ENCODE measurements at regions not wholly inside any gene's neighbourhood (a gene's known extent, or its start where the extent isn't known, plus 50 kb on each side); places are given as distances from the start of the nearest gene placed in this dataset.
"Not testable (repeated sequence)": the region's sequence is repeated elsewhere in the genome, so short reads cannot be mapped to it uniquely, and the experiment has no call there.

GRCh38 chr7:65317372-65317771, 56.3 kb upstream of the ZNF92 start:
- DNase-seq: no peak

- DNase-seq: no peak
These were observed 62.9 kb upstream of the ZNF92 start for GRCh38 chr7:65310761-65311160.

GRCh38 chr7:65308300-65308678, 65.4 kb upstream of the ZNF92 start:
- DNase-seq: no peak

- DNase-seq: peak; percentile 72
These were observed 65.9 kb upstream of the ZNF92 start for GRCh38 chr7:65307651-65308299.

GRCh38 chr7:65304175-65304574, 69.5 kb upstream of the ZNF92 start:
- DNase-seq: no peak

GRCh38 chr7:65302883-65303282, 70.8 kb upstream of the ZNF92 start:
- no peak for DNase-seq

- no peak for DNase-seq
These were observed 72.6 kb upstream of the ZNF92 start for GRCh38 chr7:65301007-65301406.

- no peak for DNase-seq
These were observed 78.2 kb upstream of the ZNF92 start for GRCh38 chr7:65295409-65295808.

- not testable (repeated sequence) for DNase-seq
These were observed 83.3 kb upstream of the ZNF92 start for GRCh38 chr7:65290340-65290739.

GRCh38 chr7:65287023-65287422, 86.6 kb upstream of the ZNF92 start:
- DNase-seq: no peak

GRCh38 chr7:65285906-65286864, 87.5 kb upstream of the ZNF92 start:
- no peak for DNase-seq

- DNase-seq: not testable (repeated sequence)
These were observed 88.4 kb upstream of the ZNF92 start for GRCh38 chr7:65285241-65285640.

- no peak for DNase-seq
These were observed 93.9 kb upstream of the ZNF92 start for GRCh38 chr7:65279795-65280194.

- DNase-seq: no peak
These were observed 96.8 kb upstream of the ZNF92 start for GRCh38 chr7:65276822-65277221.

GRCh38 chr7:65271502-65271901, 102.2 kb upstream of the ZNF92 start:
- DNase-seq: not testable (repeated sequence)

- no peak for DNase-seq
These were observed 104.4 kb upstream of the ZNF92 start for GRCh38 chr7:65269150-65269856.

- DNase-seq: no peak
These were observed 104.9 kb upstream of the ZNF92 start for GRCh38 chr7:65268782-65269149.

GRCh38 chr7:65265933-65266519, 107.6 kb upstream of the ZNF92 start:
- no peak for DNase-seq

GRCh38 chr7:65264258-65264657, 109.4 kb upstream of the ZNF92 start:
- no peak for DNase-seq

GRCh38 chr7:65260673-65261072, 113.0 kb upstream of the ZNF92 start:
- DNase-seq: not testable (repeated sequence)

- not testable (repeated sequence) for DNase-seq
These were observed 113.7 kb upstream of the ZNF92 start for GRCh38 chr7:65259864-65260525.

GRCh38 chr7:65254061-65254460, 119.6 kb upstream of the ZNF92 start:
- no peak for DNase-seq
